SU-DHL-6 (cell line): ENCODE measurements at regions not wholly inside any gene's neighbourhood (a gene's known extent, or its start where the extent isn't known, plus 50 kb on each side); places are given as distances from the start of the nearest gene placed in this dataset.

Experiments
- CTCF ChIP-seq: fragments of 200-600 bp; sonication (generic); IDR thresholded peaks from one replicate; pipeline ENCODE4 v1.5.1; 2017; ENCODE audit warnings: antibody characterized with exemption, mild to moderate bottlenecking, low read length, moderate library complexity; ENCODE audit not compliant: insufficient read depth, poor library complexity, severe bottlenecking
- EZH2phosphoT487 ChIP-seq: fragments of 200-600 bp; sonication (generic), shearing (Covaris generic); conservative IDR thresholded peaks from 2 replicates; pipeline ENCODE4 v1.6.1; 2018; ENCODE audit warnings: mild to moderate bottlenecking, antibody characterized with exemption, low read length, moderate library complexity, mixed read lengths

DNA sequence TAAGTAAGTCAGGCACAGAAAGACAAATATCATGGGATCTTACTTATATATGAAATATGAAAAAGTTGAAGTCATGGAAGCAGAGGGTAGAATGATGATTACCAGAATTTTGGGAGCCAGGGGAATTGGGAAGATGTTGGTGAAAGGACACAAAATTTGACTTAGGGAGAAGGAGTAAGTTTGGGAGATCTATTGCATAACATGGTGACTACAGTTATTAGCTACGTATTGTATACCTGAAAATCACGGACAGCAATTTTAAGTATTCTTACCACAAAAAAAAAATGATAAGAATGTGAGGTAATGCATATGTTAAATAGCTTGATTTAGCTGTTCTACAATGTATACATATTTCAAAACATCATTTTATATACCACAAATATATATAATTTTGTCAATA, 94.2 kb upstream of the COL5A2 start:
- TF ChIP-seq CTCF (no peak), EZH2phosphoT487 (no peak)
